ENCODE measurements at regions not wholly inside any gene's neighbourhood (a gene's known extent, or its start where the extent isn't known, plus 50 kb on each side); places are given as distances from the start of the nearest gene placed in this dataset.

DNA sequence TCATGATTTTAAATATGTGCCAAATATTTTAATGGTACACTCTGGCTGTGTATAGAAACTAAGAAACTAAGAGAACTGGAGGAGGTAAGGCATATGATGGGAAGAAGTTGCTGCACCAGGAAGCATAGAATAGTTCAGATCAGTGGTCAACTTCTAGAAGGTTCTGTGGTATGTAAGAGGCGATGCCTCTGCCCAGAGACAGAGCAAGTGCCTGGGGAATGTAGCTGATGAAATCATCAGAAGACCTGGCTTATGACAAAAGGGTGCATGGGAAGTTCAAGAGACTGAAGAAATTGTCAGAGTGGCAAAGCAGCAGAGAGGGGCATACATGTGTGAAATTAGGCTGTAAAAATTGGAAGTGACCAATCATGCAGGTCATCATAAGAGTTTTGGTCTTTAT lies 580.8 kb downstream of the BMP2 start:
- TF ChIP-seq, protein P1, sequence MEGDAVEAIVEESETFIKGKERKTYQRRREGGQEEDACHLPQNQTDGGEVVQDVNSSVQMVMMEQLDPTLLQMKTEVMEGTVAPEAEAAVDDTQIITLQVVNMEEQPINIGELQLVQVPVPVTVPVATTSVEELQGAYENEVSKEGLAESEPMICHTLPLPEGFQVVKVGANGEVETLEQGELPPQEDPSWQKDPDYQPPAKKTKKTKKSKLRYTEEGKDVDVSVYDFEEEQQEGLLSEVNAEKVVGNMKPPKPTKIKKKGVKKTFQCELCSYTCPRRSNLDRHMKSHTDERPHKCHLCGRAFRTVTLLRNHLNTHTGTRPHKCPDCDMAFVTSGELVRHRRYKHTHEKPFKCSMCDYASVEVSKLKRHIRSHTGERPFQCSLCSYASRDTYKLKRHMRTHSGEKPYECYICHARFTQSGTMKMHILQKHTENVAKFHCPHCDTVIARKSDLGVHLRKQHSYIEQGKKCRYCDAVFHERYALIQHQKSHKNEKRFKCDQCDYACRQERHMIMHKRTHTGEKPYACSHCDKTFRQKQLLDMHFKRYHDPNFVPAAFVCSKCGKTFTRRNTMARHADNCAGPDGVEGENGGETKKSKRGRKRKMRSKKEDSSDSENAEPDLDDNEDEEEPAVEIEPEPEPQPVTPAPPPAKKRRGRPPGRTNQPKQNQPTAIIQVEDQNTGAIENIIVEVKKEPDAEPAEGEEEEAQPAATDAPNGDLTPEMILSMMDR (IDR thresholded peaks at IDR 0.05; ENCODE audit: low read length) = no peak
- no peak for TF ChIP-seq EZH2 (optimal IDR thresholded peaks at IDR 0.05; ENCODE audit: low read depth, low read length)
